Brain microvascular endothelial cell (primary cell): ENCODE measurements at regions not wholly inside any gene's neighbourhood (a gene's known extent, or its start where the extent isn't known, plus 50 kb on each side); places are given as distances from the start of the nearest gene placed in this dataset.

Source experiments
- DNase-seq: peaks from one replicate; pipeline ENCODE4 v3.0.0-alpha.2; 2020
- H3K27ac ChIP-seq: fragments of 250-450 bp; sonication (Bioruptor Pico); 2 replicates; pipeline ENCODE4 v1.5.1; 2020; ENCODE audit warnings: mild to moderate bottlenecking, moderate library complexity
- H3K27me3 ChIP-seq: fragments of 250-450 bp; sonication (Bioruptor Pico); replicated peaks from 2 replicates; pipeline ENCODE4 v1.5.1; 2020; ENCODE audit warnings: mild to moderate bottlenecking
- H3K36me3 ChIP-seq: fragments of 250-450 bp; sonication (Bioruptor Pico); replicated peaks from 2 replicates; pipeline ENCODE4 v1.5.1; 2020; ENCODE audit warnings: mild to moderate bottlenecking
- H3K4me3 ChIP-seq: 2 replicates; pipeline ENCODE4 v1.5.1; 2011; ENCODE audit warnings: low read depth, mild to moderate bottlenecking, control low read depth, low read length, moderate library complexity
- CTCF ChIP-seq: IDR thresholded peaks from 2 replicates; pipeline ENCODE4 v1.5.1; 2011; ENCODE audit warnings: low read depth, mild to moderate bottlenecking, moderate library complexity, low read length, control low read depth, inconsistent platforms; ENCODE audit errors: missing control alignments
- in situ Hi-C: cut with HindIII; loops from 2 replicates; pipeline ENCODE4 v1.10.0; 2017; ENCODE audit warnings: low sequenced_read_pairs, low pct_ligation_motif_present

DNA sequence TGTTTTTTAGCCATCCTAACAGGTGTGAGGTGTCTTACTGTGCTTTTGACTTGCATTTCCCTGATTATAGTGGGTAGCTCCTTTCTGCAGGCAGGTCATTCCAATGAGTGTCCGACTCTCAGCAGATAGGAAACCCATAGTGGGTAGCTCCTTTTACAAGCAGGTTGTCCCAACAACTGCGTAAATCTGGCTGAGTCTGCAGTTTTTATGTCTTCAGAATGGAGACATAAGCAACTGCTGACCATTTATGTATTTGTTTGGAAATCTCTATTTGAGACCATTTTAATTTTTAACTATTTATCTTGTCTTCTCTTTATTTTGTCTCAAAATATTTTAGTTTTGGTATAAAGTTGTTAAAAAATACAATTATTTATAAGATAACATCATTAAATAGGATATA, 839.4 kb downstream of the SLITRK6 start:
- in situ Hi-C loops = no loop called here
- Histone ChIP-seq H3K4me3 (no peak overlapping the region), H3K36me3 (no peaks in the 10 kb centered on the region), H3K27me3 (no peaks in the 10 kb centered on the region), H3K27ac (no peak overlapping the region)
- no peak for TF ChIP-seq CTCF
- no peak for DNase-seq

GRCh38 chr13:84954636-84955035, 844.6 kb downstream of the SLITRK6 start:
- Histone ChIP-seq H3K27me3 (no peaks in the 10 kb centered on the region), H3K36me3 (no peaks in the 10 kb centered on the region), H3K27ac (no peak overlapping the region), H3K4me3 (no peak overlapping the region)
- in situ Hi-C loops = no loop called here
- no peak for DNase-seq
- no peak for TF ChIP-seq CTCF

GRCh38 chr13:84951128-84951527, 848.1 kb downstream of the SLITRK6 start:
- Histone ChIP-seq H3K27me3 (no peaks in the 10 kb centered on the region), H3K4me3 (no peak overlapping the region), H3K36me3 (no peaks in the 10 kb centered on the region), H3K27ac (no peak overlapping the region)
- in situ Hi-C loops = no loop called here
- no peak for TF ChIP-seq CTCF
- DNase-seq = no peak

- DNase-seq = no peak
- no peaks in the 10 kb centered on the region for H3K27me3 ChIP-seq
- in situ Hi-C loops = no loop called here
- H3K36me3 ChIP-seq = no peaks in the 10 kb centered on the region
- H3K27ac ChIP-seq = no peak overlapping the region
- no peak overlapping the region for H3K4me3 ChIP-seq
- TF ChIP-seq CTCF = no peak
Observed at GRCh38 chr13:84946192-84946591, 853.0 kb downstream of the SLITRK6 start.

DNA sequence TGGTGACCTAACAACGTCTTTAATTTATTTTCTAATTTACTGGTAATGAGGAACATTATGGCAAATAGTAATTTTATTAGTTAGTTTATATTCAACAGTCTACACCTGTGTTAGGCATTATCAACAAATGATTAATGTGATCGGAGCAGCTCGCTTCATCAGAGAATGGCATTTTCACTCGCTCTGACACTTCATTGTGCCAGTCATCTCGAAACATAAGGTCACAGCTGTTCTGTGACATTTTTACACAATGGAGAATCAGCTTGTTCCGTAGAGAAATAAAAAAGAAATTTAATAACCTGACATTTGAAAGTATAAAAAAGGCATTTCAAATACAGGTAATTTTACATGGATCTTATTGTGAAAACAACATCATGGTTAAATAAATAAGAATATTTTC, 858.4 kb downstream of the SLITRK6 start:
- Histone ChIP-seq H3K27ac (no peak overlapping the region), H3K27me3 (no peaks in the 10 kb centered on the region), H3K4me3 (no peak overlapping the region), H3K36me3 (no peaks in the 10 kb centered on the region)
- in situ Hi-C loops = no loop called here
- no peak for TF ChIP-seq CTCF
- no peak for DNase-seq

- Histone ChIP-seq H3K36me3 (no peaks in the 10 kb centered on the region), H3K27me3 (no peaks in the 10 kb centered on the region), H3K4me3 (no peak overlapping the region), H3K27ac (no peak overlapping the region)
- TF ChIP-seq CTCF = no peak
- in situ Hi-C loops = no loop called here
- DNase-seq = no peak
Observed at GRCh38 chr13:84940167-84940566, 859.1 kb downstream of the SLITRK6 start.
